ENCODE measurements at regions not wholly inside any gene's neighbourhood (a gene's known extent, or its start where the extent isn't known, plus 50 kb on each side); places are given as distances from the start of the nearest gene placed in this dataset.

DNA sequence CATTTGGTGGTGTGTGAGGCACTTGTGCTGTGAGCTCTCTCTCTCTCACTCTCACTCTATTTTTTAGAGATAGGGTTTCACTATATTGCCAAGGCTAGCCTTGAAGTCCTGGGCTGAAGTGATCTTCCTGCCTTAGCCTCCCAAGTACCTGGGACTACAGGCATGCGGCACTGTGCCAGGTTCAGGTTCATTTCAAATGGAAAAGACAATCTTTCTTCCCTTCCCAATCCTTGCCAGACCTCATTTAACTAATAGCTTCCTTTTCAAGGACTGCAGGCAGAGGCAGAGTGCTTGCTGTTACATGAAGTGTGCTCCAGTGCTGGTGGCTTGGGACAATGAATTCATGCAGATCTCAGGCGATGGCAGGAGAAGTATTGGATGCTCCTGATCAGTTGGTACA lies 73.2 kb upstream of the BICD1 start:
- TF ChIP-seq POLR2A (IDR thresholded peaks at IDR 0.05; ENCODE audit: low read depth, low read length): no peak
- TF ChIP-seq RFX5 (IDR thresholded peaks at IDR 0.05; ENCODE audit: low read depth, low read length): no peak
- no peak for TF ChIP-seq MXI1 (IDR thresholded peaks at IDR 0.05; ENCODE audit: borderline replicate concordance, low read depth, low read length)

Measured in IMR-90 (cell line).